ENCODE measurements at regions not wholly inside any gene's neighbourhood (a gene's known extent, or its start where the extent isn't known, plus 50 kb on each side); places are given as distances from the start of the nearest gene placed in this dataset.

DNA sequence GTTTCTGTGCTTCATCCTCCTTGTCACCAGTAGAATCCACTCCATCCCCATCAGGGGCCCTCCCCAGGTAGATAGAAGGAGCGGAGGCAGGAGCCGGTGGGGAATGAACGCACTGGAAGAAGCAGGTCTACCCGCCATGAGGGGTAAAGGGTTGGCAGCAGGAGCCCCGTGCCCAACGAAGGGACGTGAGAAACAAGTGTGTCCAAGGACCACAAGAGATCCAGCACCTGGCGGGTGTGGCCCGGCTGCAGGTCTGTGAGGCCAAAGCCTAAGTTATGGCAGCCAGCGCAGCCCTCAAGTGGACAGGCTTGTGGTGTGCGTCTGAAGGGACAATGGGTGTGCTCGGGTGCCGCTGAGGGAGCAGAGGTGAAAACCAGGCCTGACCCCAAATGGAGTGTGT, 94.3 kb downstream of the IRX2 start:
- ATAC-seq, result no peak

DNA sequence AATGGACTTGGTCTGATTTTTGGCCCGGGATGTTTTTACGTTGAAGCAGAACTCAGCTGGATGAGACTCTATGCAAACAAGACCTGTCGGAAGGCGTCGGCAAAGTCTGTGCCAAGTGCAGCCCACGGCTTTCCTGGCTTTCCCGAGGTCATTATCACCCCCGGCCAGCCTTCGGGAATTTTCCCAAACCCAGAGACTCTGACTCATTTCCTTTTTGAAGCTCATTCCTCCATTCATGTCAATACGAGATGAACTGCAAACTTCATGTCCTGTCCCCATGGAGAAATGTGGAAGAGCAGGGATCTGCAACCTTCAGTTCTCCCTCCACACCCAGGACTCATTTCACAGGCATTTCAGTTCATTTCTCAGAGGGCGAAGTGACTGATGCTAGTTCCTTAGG, 95.3 kb downstream of the IRX2 start:
- ATAC-seq, result no peak

GRCh38 chr5:2653991-2654390, 97.5 kb downstream of the IRX2 start:
- ATAC-seq, result no peak

DNA sequence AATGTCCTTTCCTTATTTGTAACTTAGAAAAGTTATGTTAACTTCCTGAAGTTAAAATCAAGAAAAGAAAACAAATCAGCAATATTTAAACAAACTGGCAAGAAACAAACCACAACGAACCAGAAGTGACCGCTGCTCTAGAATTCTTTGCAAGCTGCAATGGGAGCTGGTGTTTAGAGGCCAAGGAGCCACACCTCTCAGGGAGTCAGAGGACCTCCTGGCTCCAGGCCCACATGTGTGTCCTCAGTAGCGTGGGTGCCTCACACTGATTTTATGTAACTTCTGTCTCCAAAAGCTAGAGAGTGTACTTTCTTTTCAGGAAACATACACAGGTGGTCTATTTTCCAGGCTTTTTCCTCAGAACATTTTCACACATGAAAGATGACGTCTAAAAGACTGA, 100.4 kb downstream of the IRX2 start:
- no peak for ATAC-seq

- ATAC-seq, result no peak
Observed at GRCh38 chr5:2642684-2643345, 108.7 kb downstream of the IRX2 start.

GRCh38 chr5:2640717-2641116, 110.8 kb downstream of the IRX2 start:
- no peak for ATAC-seq

DNA sequence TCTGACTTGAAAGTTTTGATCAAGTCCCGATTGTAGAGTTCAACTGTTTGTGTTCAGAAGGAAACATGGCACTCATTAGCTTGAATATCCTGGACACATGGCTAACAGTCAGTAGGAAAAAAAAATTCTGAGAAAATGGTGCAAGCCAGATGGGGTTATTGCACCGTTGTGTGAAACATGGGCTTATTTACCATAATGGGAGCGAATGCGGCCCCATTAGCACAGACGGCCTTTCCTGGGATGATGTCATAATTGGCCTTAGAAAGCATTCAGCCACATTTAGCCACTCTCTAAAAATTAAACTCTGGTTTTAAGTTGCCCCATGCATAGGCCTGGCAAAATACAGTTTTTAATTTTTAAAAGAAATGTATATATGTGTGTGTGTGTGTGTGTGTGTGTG, 112.1 kb downstream of the IRX2 start:
- ATAC-seq, result no peak

DNA sequence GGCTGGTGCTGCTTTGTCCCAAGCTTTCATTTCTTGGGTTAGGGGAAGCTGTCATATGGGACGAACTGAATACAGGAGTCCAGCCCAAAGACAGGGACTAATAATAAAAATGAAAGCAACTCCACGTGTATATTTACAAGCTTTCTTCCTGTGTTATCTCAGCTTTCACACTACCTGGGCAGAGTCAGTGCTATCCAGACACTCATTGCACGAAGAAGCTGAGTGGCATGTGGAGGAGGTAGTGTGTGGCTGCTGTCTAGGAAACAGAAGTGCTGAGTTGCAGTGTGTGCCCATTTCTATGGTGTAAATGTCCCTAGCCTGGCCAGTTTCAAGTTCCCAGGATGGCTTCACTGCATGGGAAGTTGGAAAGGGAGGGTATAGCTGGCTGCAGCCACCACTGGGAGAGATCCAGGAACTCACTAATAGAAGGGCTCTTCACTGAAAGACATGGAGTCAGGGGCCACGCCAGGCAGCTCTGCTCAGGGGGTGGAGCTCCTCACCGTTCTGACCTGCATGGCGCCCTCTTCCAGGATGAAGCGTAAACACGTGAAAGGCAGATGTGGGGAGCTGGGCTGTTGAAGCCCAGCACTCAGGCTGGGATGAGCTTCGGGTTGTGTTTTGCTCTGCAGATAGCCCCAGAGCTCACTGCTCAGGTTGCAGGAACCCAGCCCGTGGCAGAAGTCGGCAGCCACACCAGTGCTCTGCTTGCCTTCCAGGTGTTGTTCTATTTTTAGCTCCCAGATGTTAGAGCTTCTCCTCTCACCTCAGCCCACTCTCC, 116.9 kb downstream of the IRX2 start:
- ATAC-seq, result no peak

GRCh38 chr5:2633992-2634391, 117.5 kb downstream of the IRX2 start:
- ATAC-seq, result peak; percentile 47

- ATAC-seq, result no peak
Observed at GRCh38 chr5:2631758-2632157, 119.7 kb downstream of the IRX2 start.

DNA sequence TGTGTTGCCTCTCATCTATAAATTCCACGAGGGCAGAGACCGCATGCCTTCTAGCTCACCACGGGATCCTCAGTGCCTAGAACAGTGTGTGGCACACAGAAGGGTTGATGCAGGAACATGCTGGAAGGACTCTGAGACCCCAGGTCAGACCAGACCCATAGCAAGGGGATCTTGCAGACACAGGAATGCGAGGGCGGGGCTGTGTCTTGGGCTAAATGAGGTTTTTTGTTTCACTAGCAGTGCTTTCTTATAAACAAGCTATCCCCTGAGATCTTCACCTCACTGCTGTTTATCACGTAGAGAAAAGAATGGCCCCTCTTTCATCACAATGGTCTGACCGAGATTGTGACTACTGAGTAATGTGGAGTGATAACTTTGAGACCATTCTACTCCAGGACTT, 122.4 kb downstream of the IRX2 start:
- no peak for ATAC-seq

- no peak for ATAC-seq
Observed at GRCh38 chr5:2627867-2628266, 123.6 kb downstream of the IRX2 start.

DNA sequence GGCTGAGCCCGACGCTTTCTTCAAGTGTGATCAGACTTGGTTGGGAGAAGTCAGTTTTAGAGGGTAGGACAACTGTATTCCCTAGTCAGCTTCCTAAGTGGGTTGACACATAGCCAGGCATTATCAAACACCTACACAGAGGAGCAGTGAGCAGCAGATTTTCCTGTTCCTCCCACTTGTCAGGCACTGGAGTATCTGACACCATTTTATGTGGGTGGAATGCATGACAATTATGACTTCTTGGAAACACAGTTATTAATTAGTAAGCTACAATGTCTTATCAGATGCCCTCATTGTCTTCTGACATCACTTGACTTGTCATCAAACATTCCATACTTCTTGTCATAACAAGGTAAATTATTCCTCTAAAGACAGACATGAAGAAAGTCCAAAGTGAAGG, 124.9 kb downstream of the IRX2 start:
- no peak for ATAC-seq

DNA sequence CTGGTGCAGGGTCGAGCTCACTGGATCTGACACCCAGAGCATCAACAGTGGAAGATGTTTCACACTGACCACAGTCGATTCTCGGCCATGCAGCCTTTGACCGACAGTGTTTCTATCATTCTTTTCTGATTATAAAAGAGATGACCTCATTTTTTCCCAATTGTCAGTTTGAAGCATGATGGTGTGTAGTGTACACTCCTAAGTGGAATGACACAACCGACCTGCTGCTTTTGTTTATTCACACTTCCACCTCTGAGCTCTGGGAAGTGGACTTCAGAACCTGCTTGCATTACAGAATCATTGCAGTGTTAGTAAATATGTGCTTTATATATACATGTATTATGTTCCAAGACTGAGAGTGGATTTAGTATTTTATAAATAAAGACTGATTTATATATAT, 128.6 kb downstream of the IRX2 start:
- ATAC-seq, result no peak

- no peak for ATAC-seq
Observed at GRCh38 chr5:2621631-2622030, 129.8 kb downstream of the IRX2 start.

GRCh38 chr5:2619216-2619615, 132.3 kb downstream of the IRX2 start:
- ATAC-seq, result no peak

DNA sequence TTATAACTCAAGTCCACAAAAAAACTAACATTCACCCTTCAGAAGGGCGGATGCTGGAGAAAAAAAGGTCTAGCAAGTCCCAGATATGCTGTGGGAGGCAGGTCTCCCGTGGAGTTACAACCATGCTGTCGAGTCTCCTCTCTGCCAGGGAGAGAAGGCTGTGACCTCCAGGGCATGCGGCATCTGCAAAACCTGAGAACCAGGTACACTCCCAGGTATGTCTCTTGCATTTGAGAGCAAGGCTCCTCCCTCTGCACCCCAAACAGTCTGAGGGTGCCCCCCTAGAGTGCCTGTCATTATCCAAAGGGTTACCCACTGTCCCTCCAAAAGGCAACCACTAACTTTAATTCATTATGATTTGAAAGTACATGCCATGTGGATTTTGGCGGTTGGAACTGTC, 134.0 kb downstream of the IRX2 start:
- ATAC-seq, result no peak

- ATAC-seq, result no peak
Observed at GRCh38 chr5:2615917-2616316, 135.6 kb downstream of the IRX2 start.

- no peak for ATAC-seq
Observed at GRCh38 chr5:2614571-2614970, 136.9 kb downstream of the IRX2 start.

DNA sequence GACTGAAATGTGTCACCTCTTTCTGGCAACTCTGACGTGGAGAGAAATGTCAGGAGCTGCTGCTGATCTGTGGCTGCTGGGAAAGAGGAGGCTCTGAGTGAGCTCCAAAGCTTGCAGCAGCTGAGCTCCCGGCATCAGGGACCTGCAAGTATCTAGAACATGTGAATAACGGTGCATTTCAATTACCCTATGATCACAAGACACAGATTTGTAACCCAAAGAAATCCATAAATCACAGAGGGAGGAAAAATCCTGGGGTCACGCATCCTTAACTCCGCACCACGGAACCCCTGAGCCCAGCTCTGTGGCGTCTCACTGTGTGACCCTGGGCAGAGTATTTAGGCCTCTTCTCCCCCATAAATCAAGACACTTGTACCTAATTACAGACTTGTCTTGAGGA, 139.8 kb downstream of the IRX2 start:
- no peak for ATAC-seq

DNA sequence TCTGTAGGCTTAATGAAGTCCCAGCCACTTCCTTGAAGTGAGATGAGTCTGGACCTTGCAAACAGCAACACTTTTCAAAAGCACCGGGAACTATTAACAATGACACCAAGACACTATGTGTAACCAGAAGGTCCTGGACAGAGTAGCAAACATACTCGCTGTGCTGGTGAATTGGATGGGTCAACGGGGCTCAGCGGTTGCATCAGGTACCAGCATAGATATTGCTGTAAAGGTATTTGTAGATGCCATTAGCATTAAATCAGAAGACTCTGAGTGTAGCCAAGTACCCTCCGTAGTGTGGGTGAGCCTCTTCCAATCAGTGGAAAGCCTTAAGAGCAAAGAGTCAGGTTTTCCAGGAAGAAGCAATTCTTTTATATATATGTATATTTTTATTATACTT, 140.5 kb downstream of the IRX2 start:
- ATAC-seq, result no peak

DNA sequence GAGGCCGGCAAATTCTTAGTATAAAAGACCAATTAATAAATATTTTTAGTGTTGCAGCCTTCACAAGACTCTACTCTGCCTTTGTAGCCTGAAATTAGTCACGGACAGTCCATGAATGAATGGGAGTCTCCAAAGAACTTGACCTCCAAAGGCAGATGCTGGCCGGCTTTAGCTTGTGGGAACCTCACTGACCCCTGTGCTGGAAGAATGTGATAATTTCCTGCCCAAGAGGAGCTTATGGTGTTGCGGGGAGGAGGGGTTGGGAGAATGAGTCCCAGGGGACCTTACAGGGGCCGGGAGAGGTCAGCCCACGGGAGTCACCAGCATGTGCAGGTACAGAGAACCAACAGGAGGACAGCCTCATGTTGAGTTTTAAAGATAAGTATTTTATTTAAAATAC, 143.1 kb downstream of the IRX2 start:
- no peak for ATAC-seq

GRCh38 chr5:2607598-2607997, 143.9 kb downstream of the IRX2 start:
- no peak for ATAC-seq

- no peak for ATAC-seq
Observed at GRCh38 chr5:2603272-2603575, 148.3 kb downstream of the IRX2 start.
